ENCODE measurements at regions not wholly inside any gene's neighbourhood (a gene's known extent, or its start where the extent isn't known, plus 50 kb on each side); places are given as distances from the start of the nearest gene placed in this dataset.

DNA sequence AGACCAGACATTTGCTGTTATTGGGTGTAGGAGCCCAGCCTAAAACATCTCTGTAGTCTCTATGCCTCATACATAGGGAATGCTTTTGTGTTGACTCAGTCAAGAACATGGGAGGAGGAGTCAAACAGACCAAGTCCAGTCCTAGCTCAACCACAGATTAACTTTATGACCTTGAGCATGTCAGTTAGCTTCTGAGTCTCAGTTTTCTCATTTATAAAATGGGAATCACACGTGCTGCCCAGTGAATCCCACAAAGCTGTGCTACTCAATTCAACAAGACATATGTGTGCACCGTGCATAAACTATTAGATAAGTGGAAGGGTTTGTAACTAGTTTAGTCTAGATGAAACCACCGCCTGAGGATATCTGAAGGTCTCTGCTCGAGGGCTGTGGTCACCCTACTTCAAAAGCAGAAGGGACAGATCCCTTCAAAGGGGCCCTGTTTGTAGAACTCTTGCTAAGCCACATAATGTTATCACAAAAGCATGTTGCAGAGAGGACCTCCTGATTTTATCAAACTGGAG lies 109.5 kb upstream of the NFIA start:
- no peak for DNase-seq (ENCODE audit: low spot score)
- TF ChIP-seq, protein P1, sequence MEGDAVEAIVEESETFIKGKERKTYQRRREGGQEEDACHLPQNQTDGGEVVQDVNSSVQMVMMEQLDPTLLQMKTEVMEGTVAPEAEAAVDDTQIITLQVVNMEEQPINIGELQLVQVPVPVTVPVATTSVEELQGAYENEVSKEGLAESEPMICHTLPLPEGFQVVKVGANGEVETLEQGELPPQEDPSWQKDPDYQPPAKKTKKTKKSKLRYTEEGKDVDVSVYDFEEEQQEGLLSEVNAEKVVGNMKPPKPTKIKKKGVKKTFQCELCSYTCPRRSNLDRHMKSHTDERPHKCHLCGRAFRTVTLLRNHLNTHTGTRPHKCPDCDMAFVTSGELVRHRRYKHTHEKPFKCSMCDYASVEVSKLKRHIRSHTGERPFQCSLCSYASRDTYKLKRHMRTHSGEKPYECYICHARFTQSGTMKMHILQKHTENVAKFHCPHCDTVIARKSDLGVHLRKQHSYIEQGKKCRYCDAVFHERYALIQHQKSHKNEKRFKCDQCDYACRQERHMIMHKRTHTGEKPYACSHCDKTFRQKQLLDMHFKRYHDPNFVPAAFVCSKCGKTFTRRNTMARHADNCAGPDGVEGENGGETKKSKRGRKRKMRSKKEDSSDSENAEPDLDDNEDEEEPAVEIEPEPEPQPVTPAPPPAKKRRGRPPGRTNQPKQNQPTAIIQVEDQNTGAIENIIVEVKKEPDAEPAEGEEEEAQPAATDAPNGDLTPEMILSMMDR (IDR thresholded peaks at IDR 0.05; ENCODE audit: extremely low read depth, missing control alignments) = no peak

DNA sequence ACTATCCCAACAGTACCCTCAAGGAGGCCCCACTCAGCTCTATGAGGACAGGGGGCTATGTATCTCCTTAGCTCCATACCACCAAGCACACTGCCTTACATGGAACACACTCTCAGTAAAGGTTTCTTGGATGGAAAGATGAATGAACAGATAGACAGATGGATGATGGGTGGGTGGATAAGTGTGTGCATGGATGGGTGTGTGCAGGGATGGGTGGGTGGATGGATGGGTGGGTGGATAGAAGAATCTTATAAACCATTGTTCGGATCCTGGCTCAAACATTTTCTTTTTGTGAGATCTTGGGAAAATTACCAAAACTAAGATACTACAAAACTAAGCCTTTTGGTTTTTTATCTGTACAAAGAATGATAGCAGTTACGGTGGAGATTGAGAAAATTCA lies 111.0 kb upstream of the NFIA start:
- DNase-seq (ENCODE audit: low spot score) = no peak
- TF ChIP-seq, protein P1 (IDR thresholded peaks at IDR 0.05; ENCODE audit: extremely low read depth, missing control alignments) = no peak

DNA sequence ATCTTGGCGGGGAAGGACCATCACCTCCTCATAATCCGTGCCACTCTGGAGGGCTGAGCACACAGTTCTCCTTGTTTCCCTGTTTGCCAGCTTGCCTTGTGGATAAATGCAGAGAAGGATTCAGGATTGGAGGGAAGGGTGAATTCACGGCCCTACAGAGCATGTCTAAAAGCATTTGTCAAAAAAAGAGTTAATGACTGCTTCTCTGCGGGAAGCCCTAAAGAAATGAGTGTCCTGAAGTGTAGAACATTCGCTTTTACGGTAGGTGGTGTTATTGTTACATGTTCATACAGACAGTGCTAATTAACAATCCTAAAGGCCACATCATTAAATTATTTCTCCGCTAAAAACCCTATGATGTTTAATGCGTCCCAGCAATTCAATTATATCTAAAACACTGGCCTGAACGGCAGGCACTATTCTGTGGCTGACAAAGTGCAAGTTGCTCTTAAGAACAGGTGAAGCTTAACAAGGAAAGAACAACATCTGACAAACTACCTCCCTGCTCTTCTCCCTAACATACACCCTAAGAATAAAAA lies 112.3 kb upstream of the NFIA start:
- no peak for DNase-seq (ENCODE audit: low spot score)
- TF ChIP-seq, protein P1 (IDR thresholded peaks at IDR 0.05; ENCODE audit: extremely low read depth, missing control alignments) = no peak

DNA sequence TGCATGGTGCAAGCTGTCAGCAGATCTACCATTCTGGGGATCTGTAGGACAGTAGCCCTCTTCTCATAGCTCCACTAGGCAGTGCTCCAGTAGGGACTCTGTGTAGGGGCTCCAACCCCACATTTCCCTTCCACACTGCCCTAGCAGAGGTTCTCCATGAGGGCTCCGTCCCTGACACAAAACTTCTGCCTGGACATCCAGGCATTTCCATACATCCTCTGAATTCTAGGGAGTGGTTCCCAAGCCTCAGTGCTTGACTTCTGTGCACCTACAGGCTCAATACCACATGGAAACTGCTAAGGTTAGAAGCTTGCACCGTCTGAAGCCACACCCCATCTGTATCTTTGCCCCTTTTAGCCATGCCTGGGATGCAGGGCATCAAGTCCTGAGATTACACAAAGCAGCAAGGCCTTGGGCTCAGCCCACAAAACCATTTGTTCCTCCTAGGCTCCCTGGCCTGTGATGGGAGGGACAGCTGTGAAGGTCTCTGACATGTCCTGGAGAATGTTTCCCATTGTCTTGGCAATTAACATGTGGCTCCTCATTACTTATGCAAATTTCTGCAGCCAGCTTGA lies 117.0 kb upstream of the NFIA start:
- DNase-seq (ENCODE audit: low spot score) = no peak
- TF ChIP-seq, protein P1 (IDR thresholded peaks at IDR 0.05; ENCODE audit: extremely low read depth, missing control alignments) = no peak

DNA sequence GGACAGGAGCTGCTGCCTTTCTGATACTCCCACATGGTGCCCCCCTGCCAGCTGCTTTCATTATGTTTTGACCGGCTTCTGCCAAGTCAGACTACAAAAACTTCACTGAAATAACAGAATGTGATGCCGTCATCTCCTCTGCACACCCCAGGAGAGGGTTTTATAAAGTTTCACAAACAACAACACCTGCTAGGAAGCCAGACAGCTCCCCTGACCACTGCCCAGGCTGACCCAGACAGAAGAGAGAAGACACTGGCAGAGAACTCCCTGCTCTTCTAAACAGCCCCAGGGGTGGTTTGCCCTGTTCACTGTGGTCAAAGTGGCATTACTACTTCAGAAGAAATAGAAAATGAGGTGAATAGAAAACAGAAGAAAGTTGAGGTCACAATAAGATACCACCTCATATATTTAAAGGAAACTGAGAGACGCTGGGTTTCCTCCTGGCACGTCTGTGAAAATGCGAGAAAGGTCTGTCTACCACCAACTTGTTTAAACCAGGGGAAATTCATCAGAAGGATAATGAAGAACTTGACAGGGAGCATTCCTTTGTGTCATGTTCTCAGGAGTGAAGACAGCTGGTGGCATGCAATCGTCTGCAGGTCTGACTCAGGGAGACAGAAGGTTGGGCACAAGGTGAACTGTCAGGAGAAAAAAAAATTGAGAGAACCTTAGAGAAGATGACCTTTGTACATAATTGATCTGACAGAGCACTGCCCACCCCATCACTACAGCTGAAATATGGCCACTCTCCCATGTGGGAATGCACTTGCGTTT lies 119.0 kb upstream of the NFIA start:
- TF ChIP-seq, protein P1 (IDR thresholded peaks at IDR 0.05; ENCODE audit: extremely low read depth, missing control alignments) = no peak
- DNase-seq (ENCODE audit: low spot score) = no peak

DNA sequence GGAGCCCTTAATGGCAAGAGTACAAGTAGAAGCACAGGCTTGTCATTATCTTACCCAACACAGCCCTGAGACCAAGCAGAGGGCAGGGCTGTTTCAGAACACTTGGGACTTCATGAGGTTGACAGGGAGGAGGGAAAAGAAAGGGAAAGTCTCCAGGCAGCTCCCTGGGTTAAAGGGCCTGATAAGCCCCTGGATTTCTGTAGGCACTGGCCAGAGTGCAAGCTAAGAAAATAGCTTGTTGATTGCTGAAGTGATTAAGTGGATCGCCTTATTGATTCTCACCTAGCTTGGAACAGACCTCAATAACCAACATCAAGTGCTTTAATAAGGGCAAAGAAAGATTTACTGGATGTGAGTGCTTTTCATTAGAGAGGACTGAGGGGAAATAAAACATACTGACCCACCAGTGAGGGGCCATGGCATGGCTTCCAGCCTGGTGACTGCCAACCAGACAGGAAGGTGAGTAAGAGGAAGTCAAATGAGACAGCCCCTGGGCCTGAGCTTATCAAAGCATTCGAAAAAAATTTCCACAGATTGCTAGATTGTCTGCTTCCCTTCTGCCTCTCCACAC lies 121.4 kb upstream of the NFIA start:
- TF ChIP-seq, protein P1 (IDR thresholded peaks at IDR 0.05; ENCODE audit: extremely low read depth, missing control alignments) = no peak
- DNase-seq (ENCODE audit: low spot score) = no peak

DNA sequence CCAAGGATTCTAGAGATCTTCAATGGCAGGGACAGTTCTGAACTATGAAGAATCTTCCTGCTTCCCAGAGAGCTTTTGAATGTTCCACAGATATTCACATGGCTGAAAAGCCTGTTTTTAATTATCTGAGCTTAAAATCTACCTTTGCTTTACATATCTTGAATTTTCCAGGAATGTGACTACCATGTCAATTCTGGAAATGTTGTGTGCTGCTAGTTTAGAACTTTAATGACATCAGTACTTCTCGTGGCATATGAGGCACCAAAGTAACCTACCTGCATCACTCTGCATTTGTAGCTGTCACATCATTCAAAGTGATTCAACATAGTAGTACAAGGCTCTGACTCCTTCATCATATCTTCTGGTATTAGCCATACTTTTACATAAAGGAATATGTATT lies 122.7 kb upstream of the NFIA start:
- TF ChIP-seq, protein P1 (IDR thresholded peaks at IDR 0.05; ENCODE audit: extremely low read depth, missing control alignments) = no peak
- no peak for DNase-seq (ENCODE audit: low spot score)
